Heart left ventricle (tissue), 16 donors: ENCODE measurements at regions not wholly inside any gene's neighbourhood (a gene's known extent, or its start where the extent isn't known, plus 50 kb on each side); places are given as distances from the start of the nearest gene placed in this dataset.

Experiments
- ATAC-seq, 4 donors: fragments of 200-7000 bp; cut with Tn5 transposase; one replicate each; pipeline ENCODE4 v1.9.1; 2020 to 2022; ENCODE audit warnings: moderate library complexity in 4 of 4, mild to moderate bottlenecking in 3 of 4, moderate number of reproducible peaks in 1 of 4
- DNase-seq, 5 donors: peaks; one replicate each; pipeline ENCODE4 v3.0.0-alpha.2; 2020
- H3K27ac ChIP-seq, 12 donors: fragments of 200-600 bp; sonication (generic) in 4 of 12; one replicate each; pipeline versions ENCODE4 v1.5.0 to v1.8.0; 2016 to 2022; ENCODE audit warnings: mild to moderate bottlenecking in 2 of 12
- H3K27me3 ChIP-seq, 9 donors: fragments of 200-600 bp; sonication (generic) in 2 of 9; one replicate each; pipeline versions ENCODE4 v1.5.1 to v1.8.0; 2016 to 2022; ENCODE audit warnings: mild to moderate bottlenecking in 3 of 9
- H3K36me3 ChIP-seq, 9 donors: fragments of 200-600 bp; sonication (generic) in 2 of 9; one replicate each; pipeline versions ENCODE4 v1.5.0 to v1.8.0; 2018 to 2022; ENCODE audit warnings: mild to moderate bottlenecking in 2 of 9
- H3K4me1 ChIP-seq, 12 donors: fragments of 200-600 bp; sonication (generic) in 4 of 12; one replicate each; pipeline versions ENCODE4 v1.5.0 to v1.8.0; 2016 to 2022; ENCODE audit warnings: mild to moderate bottlenecking in 3 of 12
- H3K4me3 ChIP-seq, 12 donors: fragments of 200-600 bp; sonication (generic) in 4 of 12; one replicate each; pipeline versions ENCODE4 v1.5.0 to v1.8.0; 2017 to 2022; ENCODE audit warnings: mild to moderate bottlenecking in 9 of 12, moderate library complexity in 4 of 12
- H3K9me3 ChIP-seq, 12 donors: fragments of 200-600 bp; sonication (generic) in 4 of 12; one replicate each; pipeline versions ENCODE4 v1.5.0 to v1.8.0; 2016 to 2022; ENCODE audit warnings: mild to moderate bottlenecking in 1 of 12
- CTCF ChIP-seq, 12 donors: fragments of 200-600 bp; sonication (generic) in 4 of 12; IDR thresholded peaks; one replicate each; pipeline versions ENCODE4 v1.5.0 to v1.8.0; 2018 to 2022; ENCODE audit warnings: antibody characterized with exemption in 12 of 12, mild to moderate bottlenecking in 5 of 12
- POLR2A ChIP-seq, 2 donors: fragments of 450-650 bp; IDR thresholded peaks; one replicate each; pipeline ENCODE4 v1.6.1; 2017; ENCODE audit warnings: antibody characterized with exemption in 2 of 2, mild to moderate bottlenecking in 2 of 2, moderate library complexity in 2 of 2
- WGBS, 4 donors: extraction: QIAGEN DNeasy Blood & Tissue Kit in 2 of 4; methylation state at CpG; one replicate each; pipeline versions ENCODE4 v1.1.5 to v1.1.7; 2013 to 2018; 5-methylcytosine and 5-hydroxymethylcytosine counted together
- intact Hi-C, 10 donors: fragments of 100-400 bp; cut with DNase I; formaldehyde crosslinking; loops; one replicate each; pipeline versions ENCODE4 v1.11.1 to v1.14.2; 2022
- donor health status: ischemic (EF 13 %, LVEDD 7.1; RV severe dilation, severe dysfunction).
- donor health status: healthy with polysubstance abuse.
- donor health status: DM: no; HTN: yes; CAD: no.
- donor health status: DM: no; HTN: no; CAD: no.
- donor health status: ischemic (EF 25% LVEDD 6.9; RV normal size, moderate dysfunction).
- donor health status: ischemic (EF 25% LVEDD 5.7; RV mildly dilated, moderate dysfunction).
- donor health status: healthy.
- donor health status: DM: yes; HTN: yes; CAD: no.
- donor health status: ischemic (EF 35%, LVEDD 5.7; RV mildly dilated, moderate dysfunction).
- donor health status: nonischemic (EF 11% LVEDD 7.7; RV severe dilation, severe dysfunction).
- donor health status: DM: yes; HTN: yes; CAD: no.
- donor health status: PGD.
- donor health status: ischemic (EF 29% LVEDD 5.4; RV normal size, mild dysfunction).
- donor health status: nonischemic (EF 23%, LVEDD 6.1; RV moderate dilation, normal function).

- no peak overlapping the region for H3K4me3 ChIP-seq
- no peaks in the 10 kb centered on the region for H3K9me3 ChIP-seq
- no peaks in the 10 kb centered on the region for H3K4me1 ChIP-seq
- DNase-seq (no peak), ATAC-seq (no peak)
- H3K36me3 ChIP-seq, result no peaks in the 10 kb centered on the region
- no peak overlapping the region for H3K27ac ChIP-seq
- intact Hi-C loops, result loop anchor here in 1 of 10 donors (10.0 kb wide), 1 partner anchor 56 kb away; no protein-coding TSS in a partner anchor
- TF ChIP-seq POLR2A (IDR thresholded peaks at IDR 0.05) (no peak), CTCF (IDR thresholded peaks at IDR 0.05) (no peak)
- no peaks in the 10 kb centered on the region for H3K27me3 ChIP-seq
These were observed 368.6 kb upstream of the CPXCR1 start for GRCh38 chrX:88378406-88378805.

DNA sequence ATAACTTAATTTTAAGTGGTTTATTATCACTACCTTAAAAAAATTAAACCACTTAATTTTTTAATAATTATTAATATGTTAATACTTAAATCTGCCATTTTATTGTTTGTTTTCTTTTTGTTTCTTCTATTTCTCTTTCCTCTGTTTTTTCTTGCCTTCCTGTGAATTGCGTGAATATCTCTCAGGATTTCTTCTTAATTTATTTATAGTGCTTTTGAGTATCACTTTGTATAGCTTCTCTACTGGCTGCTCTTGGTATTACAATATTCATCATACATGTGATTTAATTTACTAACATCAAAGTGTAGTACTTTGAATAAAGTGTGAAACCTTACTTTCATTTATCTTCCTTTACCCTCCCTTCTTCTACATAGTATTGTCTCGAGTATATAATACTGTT is 349.5 kb upstream of the CPXCR1 start:
- ATAC-seq, result no peak
- intact Hi-C loops, result no loop called here
- TF ChIP-seq CTCF (IDR thresholded peaks at IDR 0.05) (peak in 2 of 12 donors; percentile 12 to 31), POLR2A (IDR thresholded peaks at IDR 0.05) (no peak)
- 49 to 72% (median 63%) methylated on average over 2 of the region's 2 CpGs for WGBS, 4 donors
- no peak for DNase-seq
- no peaks in the 10 kb centered on the region for H3K9me3 ChIP-seq
- H3K4me3 ChIP-seq, result no peak overlapping the region
- H3K27me3 ChIP-seq, result no peaks in the 10 kb centered on the region
- no peaks in the 10 kb centered on the region for H3K4me1 ChIP-seq
- H3K27ac ChIP-seq, result no peak overlapping the region
- no peaks in the 10 kb centered on the region for H3K36me3 ChIP-seq

DNA sequence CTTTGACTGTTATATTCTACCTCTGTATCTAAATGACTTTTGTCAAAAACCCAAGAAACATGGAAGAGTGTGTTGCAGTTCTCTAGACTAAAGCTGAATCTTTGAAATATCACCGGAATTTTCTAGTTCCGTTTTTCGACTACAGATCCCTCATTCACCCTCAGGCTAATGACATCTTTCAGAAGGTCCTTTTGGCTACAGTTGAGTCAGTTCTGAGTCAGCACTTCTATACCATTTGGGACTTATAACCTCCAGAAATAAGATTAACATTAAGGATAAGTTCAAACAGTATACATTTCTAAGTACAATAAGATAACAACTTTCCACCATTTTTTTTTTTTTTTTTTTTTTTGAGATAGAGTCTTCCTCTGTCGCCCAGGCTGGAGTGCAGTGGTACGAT is 331.0 kb upstream of the CPXCR1 start:
- H3K4me1 ChIP-seq, result no peaks in the 10 kb centered on the region
- intact Hi-C loops, result no loop called here
- no peak overlapping the region for H3K27ac ChIP-seq
- H3K27me3 ChIP-seq, result no peaks in the 10 kb centered on the region
- H3K9me3 ChIP-seq, result no peaks in the 10 kb centered on the region
- DNase-seq (no peak), ATAC-seq (no peak)
- TF ChIP-seq POLR2A (IDR thresholded peaks at IDR 0.05), result no peak
- no peak for TF ChIP-seq CTCF (IDR thresholded peaks at IDR 0.05)
- H3K4me3 ChIP-seq, result no peak overlapping the region
- no peaks in the 10 kb centered on the region for H3K36me3 ChIP-seq
- WGBS, 4 donors, result 81 to 90% (median 88%) methylated on average over 5 of the region's 5 CpGs

GRCh38 chrX:88416965-88417364 is 330.1 kb upstream of the CPXCR1 start:
- Histone ChIP-seq H3K27ac (no peak overlapping the region), H3K9me3 (no peaks in the 10 kb centered on the region), H3K27me3 (no peaks in the 10 kb centered on the region), H3K4me3 (no peak overlapping the region), H3K4me1 (no peaks in the 10 kb centered on the region), H3K36me3 (no peaks in the 10 kb centered on the region)
- no peak for TF ChIP-seq POLR2A (IDR thresholded peaks at IDR 0.05)
- no peak for TF ChIP-seq CTCF (IDR thresholded peaks at IDR 0.05)
- ATAC-seq, result no peak
- WGBS, 4 donors, result 67 to 80% (median 73%) methylated on average over 4 of the region's 4 CpGs
- intact Hi-C loops, result no loop called here
- DNase-seq, result no peak
